Muscle layer of colon (tissue), 2 donors: ENCODE measurements at regions not wholly inside any gene's neighbourhood (a gene's known extent, or its start where the extent isn't known, plus 50 kb on each side); places are given as distances from the start of the nearest gene placed in this dataset.

Source experiments
- H3K27ac ChIP-seq: one replicate; pipeline ENCODE4 v1.7.0; 2013; ENCODE audit warnings: low read depth, mild to moderate bottlenecking, low read length, moderate library complexity
- H3K27me3 ChIP-seq, 2 donors: one replicate each; pipeline ENCODE4 v1.7.0; 2013; ENCODE audit warnings: low read length in 2 of 2, mild to moderate bottlenecking in 2 of 2; ENCODE audit not compliant: insufficient read depth in 2 of 2, control insufficient read depth in 1 of 2
- H3K36me3 ChIP-seq: one replicate; pipeline ENCODE4 v1.7.0; 2013; ENCODE audit warnings: mild to moderate bottlenecking, low read length; ENCODE audit not compliant: insufficient read depth
- H3K4me1 ChIP-seq: one replicate; pipeline ENCODE4 v1.7.0; 2013; ENCODE audit warnings: mild to moderate bottlenecking, low read length; ENCODE audit not compliant: insufficient read depth
- H3K4me3 ChIP-seq, 2 donors: one replicate each; pipeline ENCODE4 v1.7.0; 2013; ENCODE audit warnings: low read length in 2 of 2, low read depth in 1 of 2, mild to moderate bottlenecking in 1 of 2, moderate library complexity in 1 of 2
- H3K9ac ChIP-seq: one replicate; pipeline ENCODE4 v1.7.0; 2013; ENCODE audit warnings: low read length
- H3K9me3 ChIP-seq: one replicate; pipeline ENCODE4 v1.7.0; 2013; ENCODE audit warnings: mild to moderate bottlenecking, low read length
- donor health status: abdominal sarcoma.
- donor health status: Adenocarcinoma of cecum.

- no peaks in the 10 kb centered on the region for H3K9me3 ChIP-seq
- no peak overlapping the region for H3K4me3 ChIP-seq
- peaks cover 4% of the 10 kb centered on the region for H3K4me1 ChIP-seq
- H3K9ac ChIP-seq, result no peak overlapping the region
- no peaks in the 10 kb centered on the region for H3K27me3 ChIP-seq
- H3K27ac ChIP-seq, result no peak overlapping the region
- no peaks in the 10 kb centered on the region for H3K36me3 ChIP-seq
These were observed 337.6 kb upstream of the CHRM2 start for GRCh38 chr7:136530831-136531230.

- peaks cover 4% of the 10 kb centered on the region for H3K4me1 ChIP-seq
These were observed 340.1 kb upstream of the CHRM2 start for GRCh38 chr7:136528329-136528728.

DNA sequence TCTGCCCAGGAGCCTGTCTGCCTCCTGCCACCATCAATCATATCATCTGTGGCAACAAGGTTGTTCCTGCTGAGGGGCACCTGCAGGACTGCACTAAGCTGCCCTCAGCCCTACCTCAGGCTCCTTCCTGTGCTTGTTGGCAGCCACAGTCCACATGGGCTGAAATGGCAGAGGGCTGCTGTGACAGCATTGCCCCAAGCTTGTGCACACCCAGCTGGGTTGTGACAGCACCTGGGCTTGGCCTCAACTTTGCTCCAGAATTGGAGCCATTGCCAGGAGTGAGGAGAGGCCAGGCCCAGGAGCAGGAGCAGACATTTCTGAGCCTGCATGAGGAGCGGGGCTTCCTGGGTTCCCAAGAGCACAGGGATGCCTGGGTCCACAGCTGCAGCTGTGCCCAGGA, 340.9 kb upstream of the CHRM2 start:
- no peaks in the 10 kb centered on the region for H3K9me3 ChIP-seq
- H3K27ac ChIP-seq, result no peak overlapping the region
- no peak overlapping the region for H3K4me3 ChIP-seq
- peaks cover 4% of the 10 kb centered on the region for H3K4me1 ChIP-seq
- H3K36me3 ChIP-seq, result no peaks in the 10 kb centered on the region
- no peak overlapping the region for H3K9ac ChIP-seq
- no peaks in the 10 kb centered on the region for H3K27me3 ChIP-seq

More at GRCh38 chr7:136528329-136528728, 340.1 kb upstream of the CHRM2 start:
- H3K27me3 ChIP-seq, result no peaks in the 10 kb centered on the region
- H3K27ac ChIP-seq, result no peak overlapping the region
- H3K9me3 ChIP-seq, result no peaks in the 10 kb centered on the region
- no peak overlapping the region for H3K9ac ChIP-seq
- H3K4me3 ChIP-seq, result no peak overlapping the region
- H3K36me3 ChIP-seq, result no peaks in the 10 kb centered on the region

DNA sequence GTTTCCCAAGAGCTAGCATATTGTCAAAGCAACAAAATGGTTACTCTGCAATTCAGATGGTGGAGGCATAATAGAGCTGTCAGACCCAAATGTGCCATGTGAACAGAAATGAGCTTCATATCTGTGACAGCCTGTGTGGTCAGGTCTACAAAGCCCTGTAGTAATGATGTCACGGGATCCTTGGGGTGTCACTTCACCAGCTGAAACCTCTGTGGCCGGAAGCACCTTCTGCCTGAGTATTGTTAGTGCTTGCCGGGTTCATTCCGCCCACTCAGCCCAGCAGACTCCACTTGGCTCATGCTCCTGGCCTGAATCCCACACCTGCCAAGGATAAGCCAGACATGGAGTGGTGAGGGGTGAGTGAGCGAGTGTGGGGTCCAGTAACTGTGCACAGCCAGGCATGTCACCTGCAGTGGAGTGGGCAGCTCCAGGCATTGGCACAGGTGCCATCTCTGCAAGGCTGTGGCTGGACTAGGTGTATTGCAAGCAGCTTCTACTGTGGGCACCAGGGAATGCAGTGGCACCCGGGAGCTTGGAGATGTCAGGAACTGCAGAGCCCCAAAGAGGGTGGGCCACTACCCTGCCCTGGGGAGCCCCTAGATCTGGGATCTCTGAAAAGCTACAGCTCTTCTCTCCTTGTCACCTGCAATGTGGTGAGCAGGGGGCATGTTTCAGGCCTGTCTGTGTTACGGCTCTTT, 341.9 kb upstream of the CHRM2 start:
- H3K4me3 ChIP-seq, result no peak overlapping the region
- H3K27me3 ChIP-seq, result no peaks in the 10 kb centered on the region
- H3K4me1 ChIP-seq, result peaks cover 4% of the 10 kb centered on the region
- H3K36me3 ChIP-seq, result no peaks in the 10 kb centered on the region
- H3K9me3 ChIP-seq, result no peaks in the 10 kb centered on the region
- no peak overlapping the region for H3K9ac ChIP-seq
- no peak overlapping the region for H3K27ac ChIP-seq

DNA sequence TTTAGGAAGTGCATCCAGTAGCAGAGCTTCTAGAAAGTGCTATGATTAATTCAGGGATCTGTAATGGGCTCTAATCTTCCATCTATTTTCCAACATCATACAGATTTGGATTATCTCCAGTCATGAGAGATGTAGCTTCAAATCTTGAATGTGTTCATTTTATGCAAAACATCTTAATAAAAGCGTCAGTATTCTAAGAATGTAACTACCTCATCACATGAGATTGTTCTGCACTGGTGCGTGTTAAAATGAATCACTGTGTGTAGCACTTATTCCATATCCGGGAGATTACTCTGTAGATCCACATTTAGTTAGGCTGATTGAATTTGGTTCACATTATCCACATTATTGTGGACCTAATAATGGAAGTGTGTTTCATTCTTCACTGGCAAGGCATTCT, 344.9 kb upstream of the CHRM2 start:
- Histone ChIP-seq H3K9me3 (no peaks in the 10 kb centered on the region), H3K4me1 (no peaks in the 10 kb centered on the region), H3K9ac (no peak overlapping the region), H3K27ac (no peak overlapping the region), H3K4me3 (no peak overlapping the region), H3K36me3 (no peaks in the 10 kb centered on the region), H3K27me3 (no peaks in the 10 kb centered on the region)

DNA sequence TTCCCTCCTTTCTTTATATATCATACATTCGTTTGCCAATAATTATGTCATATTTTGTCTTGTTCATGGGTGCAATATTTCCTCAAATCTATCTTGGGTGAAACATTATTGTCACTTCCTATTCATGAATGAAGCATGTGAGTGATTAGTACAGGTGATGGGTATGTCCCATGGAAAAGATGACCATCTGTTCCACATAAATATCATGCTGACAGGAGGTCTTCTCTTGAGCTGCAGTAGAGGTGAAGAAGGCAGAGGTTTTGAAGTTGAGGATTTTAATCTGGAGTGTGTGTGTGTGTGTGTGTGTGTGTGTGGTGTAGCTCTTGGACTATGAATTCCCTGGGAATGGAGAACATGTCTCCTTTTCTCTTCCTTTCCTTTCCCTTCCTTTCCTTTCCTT, 350.5 kb upstream of the CHRM2 start:
- Histone ChIP-seq H3K4me1 (no peaks in the 10 kb centered on the region), H3K27me3 (no peaks in the 10 kb centered on the region), H3K9ac (no peak overlapping the region), H3K27ac (no peak overlapping the region), H3K4me3 (no peak overlapping the region), H3K36me3 (no peaks in the 10 kb centered on the region), H3K9me3 (no peaks in the 10 kb centered on the region)

- Histone ChIP-seq H3K27me3 (no peaks in the 10 kb centered on the region), H3K9me3 (no peaks in the 10 kb centered on the region), H3K4me3 (no peak overlapping the region), H3K27ac (no peak overlapping the region), H3K9ac (no peak overlapping the region), H3K4me1 (no peaks in the 10 kb centered on the region), H3K36me3 (no peaks in the 10 kb centered on the region)
These were observed 353.7 kb upstream of the CHRM2 start for GRCh38 chr7:136514776-136515175.

- no peaks in the 10 kb centered on the region for H3K36me3 ChIP-seq
- H3K27me3 ChIP-seq, result no peaks in the 10 kb centered on the region
- H3K9me3 ChIP-seq, result no peaks in the 10 kb centered on the region
- H3K9ac ChIP-seq, result no peak overlapping the region
- no peak overlapping the region for H3K27ac ChIP-seq
- H3K4me1 ChIP-seq, result no peaks in the 10 kb centered on the region
- H3K4me3 ChIP-seq, result no peak overlapping the region
These were observed 354.7 kb upstream of the CHRM2 start for GRCh38 chr7:136513744-136514143.

DNA sequence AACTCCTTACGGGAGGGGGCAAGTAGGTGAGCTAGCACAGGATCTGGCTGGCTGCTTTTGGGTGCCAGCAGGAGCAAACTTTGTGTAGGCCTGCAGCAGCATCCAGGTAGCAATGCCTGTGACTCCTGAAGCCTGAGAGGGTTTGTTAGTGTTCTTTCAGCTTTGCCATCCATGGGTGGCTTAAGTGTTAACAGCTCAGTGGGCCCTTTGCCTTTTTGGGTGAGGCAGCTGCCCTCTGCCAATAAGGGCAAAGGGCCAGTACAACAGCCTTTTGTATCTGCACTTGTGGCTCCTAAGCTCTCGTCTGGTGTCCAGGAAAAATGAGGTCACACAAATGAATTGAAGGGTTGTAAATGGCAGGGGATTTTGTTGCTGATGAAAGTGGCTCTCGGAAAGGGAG, 359.0 kb upstream of the CHRM2 start:
- Histone ChIP-seq H3K27ac (no peak overlapping the region), H3K27me3 (no peaks in the 10 kb centered on the region), H3K36me3 (no peaks in the 10 kb centered on the region), H3K9me3 (no peaks in the 10 kb centered on the region), H3K9ac (no peak overlapping the region), H3K4me3 (no peak overlapping the region), H3K4me1 (no peaks in the 10 kb centered on the region)

DNA sequence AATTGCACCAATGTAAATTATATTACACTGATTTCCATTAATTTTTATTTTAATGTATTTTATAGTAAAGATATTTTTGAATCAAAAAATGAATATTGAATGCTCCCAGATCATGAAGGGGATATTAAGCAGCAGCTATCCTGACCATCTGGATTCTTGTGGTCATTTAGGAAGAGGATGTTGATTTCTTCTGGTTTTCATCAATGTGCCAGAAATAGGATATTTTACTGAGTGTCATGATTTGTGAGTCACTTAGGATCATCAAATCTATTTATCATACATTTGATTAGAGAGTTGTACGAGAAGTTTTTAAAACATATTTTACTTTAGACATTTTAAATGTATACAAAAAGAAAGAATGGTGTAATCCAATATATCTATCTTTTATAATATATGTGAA, 366.3 kb upstream of the CHRM2 start:
- Histone ChIP-seq H3K9me3 (no peaks in the 10 kb centered on the region), H3K27me3 (no peaks in the 10 kb centered on the region), H3K9ac (no peak overlapping the region), H3K36me3 (no peaks in the 10 kb centered on the region), H3K4me1 (peaks cover 3% of the 10 kb centered on the region), H3K27ac (no peak overlapping the region), H3K4me3 (no peak overlapping the region)

GRCh38 chr7:136501151-136501550, 367.3 kb upstream of the CHRM2 start:
- Histone ChIP-seq H3K36me3 (no peaks in the 10 kb centered on the region), H3K4me1 (peaks cover 3% of the 10 kb centered on the region), H3K27ac (no peak overlapping the region), H3K9ac (no peak overlapping the region), H3K27me3 (no peaks in the 10 kb centered on the region), H3K9me3 (no peaks in the 10 kb centered on the region), H3K4me3 (no peak overlapping the region)

- Histone ChIP-seq H3K4me3 (no peak overlapping the region), H3K27me3 (no peaks in the 10 kb centered on the region), H3K27ac (no peak overlapping the region), H3K9me3 (no peaks in the 10 kb centered on the region), H3K4me1 (peaks cover under 1% of the 10 kb centered on the region), H3K36me3 (no peaks in the 10 kb centered on the region), H3K9ac (no peak overlapping the region)
These were observed 371.9 kb upstream of the CHRM2 start for GRCh38 chr7:136496551-136496950.
